ENCODE measurements at regions not wholly inside any gene's neighbourhood (a gene's known extent, or its start where the extent isn't known, plus 50 kb on each side); places are given as distances from the start of the nearest gene placed in this dataset.
"Not testable (repeated sequence)": the region's sequence is repeated elsewhere in the genome, so short reads cannot be mapped to it uniquely, and the experiment has no call there.

- DNase-seq: no peak
Observed at GRCh38 chr6:8361259-8361658, 74.1 kb downstream of the SLC35B3 start.

- no peak for DNase-seq
Observed at GRCh38 chr6:8352966-8353340, 82.4 kb downstream of the SLC35B3 start.

DNA sequence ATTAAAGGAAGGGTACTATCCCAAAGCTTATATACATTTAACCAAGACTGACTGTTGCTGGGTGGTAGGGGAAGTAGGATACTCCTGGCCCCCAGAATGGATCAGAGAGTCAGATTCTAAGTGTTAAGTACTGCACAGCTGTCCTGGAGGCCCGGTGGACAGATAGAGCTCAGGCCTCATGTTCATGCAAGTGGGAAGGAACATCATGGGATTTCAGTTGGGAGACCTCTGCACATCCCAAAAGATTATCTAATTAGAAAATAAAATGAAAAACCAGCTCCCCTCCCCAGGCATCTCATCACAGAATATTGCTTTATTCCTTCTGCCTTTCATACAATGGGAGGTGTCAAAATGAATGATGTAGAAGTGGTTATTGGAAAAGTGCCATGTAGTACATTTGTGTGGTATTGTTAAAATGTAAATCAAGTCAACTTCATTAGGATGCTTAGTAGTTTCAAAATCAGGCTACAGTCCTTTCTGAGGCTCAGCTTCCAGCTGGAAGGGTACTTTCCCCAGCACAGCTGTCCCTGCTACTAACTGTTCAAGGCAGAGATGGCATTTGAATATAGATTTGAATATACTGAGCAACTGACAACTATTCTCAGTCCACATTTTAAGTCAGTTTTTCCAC, 82.9 kb downstream of the SLC35B3 start:
- no peak for DNase-seq

GRCh38 chr6:8343600-8343999, 91.7 kb downstream of the SLC35B3 start:
- DNase-seq: no peak

DNA sequence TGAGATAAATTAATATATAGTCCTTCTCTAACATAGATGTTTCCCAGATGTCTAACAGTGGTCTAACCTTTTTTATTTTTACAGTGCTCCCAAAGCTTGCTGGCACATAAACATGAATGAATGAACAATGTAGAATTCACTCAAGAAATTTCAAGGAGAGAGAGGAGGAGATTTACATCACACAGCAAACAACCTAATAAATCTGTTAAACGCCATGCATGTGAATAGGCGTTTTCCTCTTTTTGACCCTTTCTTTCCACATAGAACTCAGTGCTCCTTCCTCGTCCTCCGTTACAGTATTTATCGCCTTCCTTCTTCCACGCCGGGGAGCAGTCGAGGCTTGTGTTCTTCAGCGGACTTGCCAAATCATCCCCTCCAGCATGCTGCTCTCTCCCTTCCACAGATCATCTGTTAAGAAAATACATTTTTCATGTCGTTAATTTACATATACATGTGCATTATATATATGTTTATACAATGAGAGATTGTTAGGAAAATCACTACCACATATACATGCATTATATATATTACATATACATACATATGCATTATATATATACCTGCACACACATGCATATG, 93.0 kb downstream of the SLC35B3 start:
- no peak for DNase-seq

DNA sequence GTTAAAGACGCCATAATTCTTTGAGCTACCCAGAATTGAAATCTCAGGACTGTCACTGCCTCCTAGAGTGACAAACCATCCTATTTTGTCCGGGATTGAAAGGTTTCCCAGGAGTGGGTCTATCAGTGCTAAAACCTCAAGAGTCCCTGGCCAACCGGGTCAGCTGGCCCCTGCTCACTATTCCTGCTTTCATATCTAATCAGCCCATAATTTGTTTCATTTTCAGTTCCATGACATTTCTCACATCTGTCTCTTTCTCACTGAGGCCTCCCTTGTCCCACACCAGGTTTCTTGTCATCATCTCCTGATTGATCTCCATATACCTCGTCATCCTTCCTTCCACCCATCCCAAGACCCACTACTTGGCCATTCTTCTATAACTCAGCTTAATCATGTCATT, 98.2 kb downstream of the SLC35B3 start:
- no peak for DNase-seq

DNA sequence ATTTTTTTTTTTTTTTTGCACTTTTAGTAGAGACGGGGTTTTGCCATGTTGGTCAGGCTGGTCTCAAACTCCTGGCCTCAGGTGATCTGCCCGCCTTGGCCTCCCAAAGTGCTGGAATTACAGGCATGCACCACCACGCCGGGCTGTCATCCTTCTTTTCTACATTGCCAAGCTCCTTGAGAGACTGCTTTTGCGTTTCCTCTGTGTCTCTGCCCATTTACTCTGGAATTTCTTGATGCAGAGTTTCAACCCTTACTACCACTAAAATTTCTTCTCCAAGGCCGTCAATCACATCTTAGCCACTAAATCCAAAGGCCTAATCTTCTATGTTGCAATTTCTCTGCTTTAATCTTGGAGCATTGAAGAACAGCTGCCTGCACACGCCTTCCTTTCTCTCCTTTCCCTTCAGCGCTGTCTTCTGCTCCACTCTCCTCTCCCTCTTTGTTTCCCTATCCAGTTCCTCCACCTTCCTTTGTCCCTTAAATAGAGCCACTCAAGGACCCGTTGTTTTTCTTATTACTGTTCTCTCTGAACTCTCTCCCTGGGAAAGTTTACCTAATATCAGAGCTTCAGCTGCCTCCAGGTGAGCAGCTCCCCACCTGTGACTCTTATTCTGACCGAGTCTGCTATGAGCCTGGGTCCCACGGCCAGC, 98.8 kb downstream of the SLC35B3 start:
- DNase-seq: no peak

DNA sequence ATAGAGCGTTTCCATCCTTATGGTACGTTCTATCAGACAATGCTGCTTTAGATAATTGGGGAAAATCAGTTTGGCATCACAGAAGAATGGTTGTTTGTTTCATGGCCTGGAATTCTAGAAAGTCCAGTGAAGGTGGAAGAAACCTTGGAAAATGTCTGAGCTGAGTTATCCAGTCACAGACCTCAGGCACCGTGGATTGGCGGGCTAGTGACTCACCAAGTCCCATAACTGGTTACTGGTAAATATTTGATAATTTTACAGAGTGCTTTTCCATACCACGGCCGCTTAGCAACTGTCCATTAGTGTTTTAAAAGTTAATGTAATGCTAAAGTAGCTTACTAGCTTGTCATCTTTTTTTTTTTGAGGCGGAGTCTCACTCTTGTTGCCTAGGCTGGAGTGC, 99.4 kb downstream of the SLC35B3 start:
- no peak for DNase-seq

- DNase-seq: no peak
Observed at GRCh38 chr6:8335381-8335780, 100.0 kb downstream of the SLC35B3 start.

DNA sequence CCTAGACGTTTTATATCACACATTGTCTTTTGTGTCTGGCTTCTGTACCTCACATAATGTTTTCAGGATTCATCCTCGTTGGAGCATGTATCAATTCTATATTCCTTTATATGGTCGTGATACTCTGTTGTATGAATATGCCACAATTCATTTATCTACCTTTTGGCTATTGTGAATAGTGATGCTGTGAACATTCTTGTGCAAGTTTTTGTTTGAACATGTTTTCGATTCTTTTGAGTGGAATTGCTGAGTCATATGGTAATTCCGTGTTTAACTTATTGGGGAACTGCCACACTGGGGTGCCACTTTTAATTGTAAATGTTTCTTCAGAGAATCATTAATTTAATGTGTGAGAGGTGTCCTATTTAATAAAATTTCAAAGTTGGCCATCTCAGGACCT, 101.2 kb downstream of the SLC35B3 start:
- DNase-seq: no peak

- DNase-seq: no peak
Observed at GRCh38 chr6:8329562-8329961, 105.8 kb downstream of the SLC35B3 start.

- DNase-seq: no peak
Observed at GRCh38 chr6:8325743-8326142, 109.6 kb downstream of the SLC35B3 start.

DNA sequence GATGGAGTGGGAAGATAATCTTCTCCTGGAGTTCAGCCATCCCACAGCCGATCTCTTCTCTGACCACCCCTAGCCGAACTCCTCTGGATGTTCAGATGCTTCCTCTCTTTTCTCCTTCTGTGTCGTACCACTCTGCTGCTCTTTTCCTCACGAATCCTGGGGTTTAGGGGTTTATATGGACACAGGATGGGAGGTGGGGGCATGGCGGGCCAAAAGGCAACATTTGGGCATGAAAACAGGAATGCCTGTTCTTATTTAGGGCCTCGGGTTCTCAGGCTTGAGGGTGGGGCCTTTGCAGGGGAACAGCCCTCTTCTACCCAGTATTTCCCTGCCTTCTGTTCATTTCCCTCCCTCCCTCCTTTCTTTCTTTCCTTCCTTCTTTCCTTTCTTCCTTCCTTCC, 112.7 kb downstream of the SLC35B3 start:
- DNase-seq: no peak

- DNase-seq: no peak
Observed at GRCh38 chr6:8321671-8322404, 113.5 kb downstream of the SLC35B3 start.

GRCh38 chr6:8315154-8315553, 120.2 kb downstream of the SLC35B3 start:
- no peak for DNase-seq

DNA sequence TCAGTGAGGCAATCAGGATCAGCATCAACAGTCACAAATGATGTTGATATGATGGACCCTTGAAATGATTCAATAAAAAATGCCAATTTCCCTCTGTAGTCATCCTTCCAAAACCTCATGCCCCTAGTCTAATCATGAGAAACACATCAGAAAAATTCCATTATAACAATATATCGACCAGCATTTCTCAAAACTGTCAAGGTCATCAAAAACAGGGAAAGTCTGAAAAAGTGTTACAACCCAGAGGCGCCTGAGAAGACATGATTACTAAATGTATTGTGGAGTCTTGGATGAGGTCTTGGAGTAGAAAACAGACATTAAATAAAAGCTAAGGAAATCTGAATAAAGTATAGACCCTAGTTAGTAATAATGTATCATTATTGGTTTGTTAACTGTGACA, 133.8 kb downstream of the SLC35B3 start:
- DNase-seq: no peak

DNA sequence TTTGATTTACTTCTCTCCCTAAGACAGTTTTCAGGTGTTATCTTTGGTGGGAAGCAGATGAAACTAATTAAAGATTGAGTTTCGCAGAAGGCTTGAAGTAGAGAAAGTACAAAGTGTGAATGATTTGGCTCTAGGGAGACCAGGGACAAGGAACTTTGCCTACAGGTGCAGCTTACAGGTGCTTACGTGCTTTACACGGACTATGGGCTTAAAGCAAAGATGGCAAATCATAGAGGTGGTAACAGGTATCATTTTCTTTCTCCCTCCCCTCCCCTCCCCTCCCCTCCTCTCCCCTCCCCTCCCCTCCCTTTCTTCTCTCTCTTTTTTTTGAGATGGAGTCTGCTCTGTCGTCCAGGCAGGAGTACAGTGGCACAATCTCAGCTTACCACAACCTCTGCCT, 136.3 kb downstream of the SLC35B3 start:
- DNase-seq: no peak

DNA sequence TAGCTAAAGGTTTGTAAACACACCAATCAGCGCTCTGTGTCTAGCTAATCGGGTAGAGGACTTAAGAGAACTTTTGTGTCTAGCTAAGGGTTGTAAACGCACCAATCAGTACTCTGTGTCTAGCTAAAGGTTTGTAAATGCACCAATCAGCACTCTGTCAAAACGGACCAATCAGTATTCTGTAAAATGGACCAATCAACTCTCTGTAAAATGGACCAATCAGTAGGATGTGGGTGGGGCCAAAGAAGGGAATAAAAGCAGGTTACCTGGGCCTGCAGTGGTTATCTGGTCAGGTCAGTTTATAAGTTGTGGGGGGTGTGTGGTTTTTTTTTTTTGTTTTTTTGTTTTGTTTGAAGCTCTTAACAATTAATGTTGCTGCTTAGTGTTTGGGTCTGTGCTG, 152.4 kb downstream of the SLC35B3 start:
- DNase-seq: not testable (repeated sequence)

DNA sequence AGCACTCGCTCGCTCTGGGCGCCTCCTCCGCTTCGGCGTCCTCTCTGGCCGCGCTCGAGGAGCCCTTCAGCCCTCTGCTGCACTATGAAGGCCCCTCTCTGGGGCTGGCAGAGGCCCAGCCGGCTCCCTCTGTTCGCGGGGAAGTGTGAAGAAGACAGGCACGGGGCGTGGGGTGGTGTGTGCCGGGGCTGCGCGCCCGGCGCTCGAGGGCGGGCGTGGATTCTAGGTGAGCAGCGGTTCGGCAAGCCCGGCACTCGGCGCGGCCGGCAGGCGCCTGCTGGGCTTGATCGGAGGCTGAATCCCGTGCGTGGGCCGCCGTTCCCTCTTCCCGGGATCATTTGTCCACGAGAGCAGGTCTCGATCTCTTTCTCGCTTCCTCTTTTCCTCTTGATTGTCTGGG, 153.0 kb downstream of the SLC35B3 start:
- no peak for DNase-seq

DNA sequence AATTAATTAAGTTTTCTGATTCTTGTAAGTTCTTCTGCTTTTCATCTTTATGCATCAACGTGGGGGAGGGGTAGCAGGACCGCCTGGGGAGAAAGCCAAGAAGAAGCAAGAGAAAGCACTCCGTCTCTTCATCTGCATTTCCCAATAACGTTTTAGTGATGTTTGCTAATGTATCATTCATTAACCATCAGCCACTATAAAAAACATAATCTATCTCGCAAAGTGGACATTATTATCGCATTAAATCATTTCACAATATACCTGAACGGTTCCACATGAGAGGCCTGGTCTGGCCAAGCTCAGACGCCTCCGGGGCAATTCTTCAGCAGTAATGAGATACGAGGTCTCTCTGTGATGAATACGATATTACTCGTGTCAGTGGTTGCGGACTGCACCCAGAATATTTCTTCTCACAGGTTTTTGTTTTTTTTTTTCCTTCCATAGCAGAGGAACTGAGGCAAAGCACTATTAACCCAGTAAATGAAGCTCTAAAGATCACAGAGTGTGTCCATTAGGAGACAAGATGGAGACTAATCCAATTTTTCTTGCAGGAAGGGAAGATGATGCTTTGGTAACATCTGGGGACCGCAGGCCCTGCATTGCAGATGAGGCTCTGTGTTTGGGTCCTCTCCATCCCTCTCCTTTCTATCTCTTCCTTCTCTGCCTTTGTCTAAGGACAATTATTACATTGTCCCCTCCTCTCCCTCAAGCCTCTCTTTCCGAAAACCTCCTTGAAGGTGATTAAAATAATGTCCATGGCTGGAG, 156.1 kb downstream of the SLC35B3 start:
- DNase-seq: no peak

DNA sequence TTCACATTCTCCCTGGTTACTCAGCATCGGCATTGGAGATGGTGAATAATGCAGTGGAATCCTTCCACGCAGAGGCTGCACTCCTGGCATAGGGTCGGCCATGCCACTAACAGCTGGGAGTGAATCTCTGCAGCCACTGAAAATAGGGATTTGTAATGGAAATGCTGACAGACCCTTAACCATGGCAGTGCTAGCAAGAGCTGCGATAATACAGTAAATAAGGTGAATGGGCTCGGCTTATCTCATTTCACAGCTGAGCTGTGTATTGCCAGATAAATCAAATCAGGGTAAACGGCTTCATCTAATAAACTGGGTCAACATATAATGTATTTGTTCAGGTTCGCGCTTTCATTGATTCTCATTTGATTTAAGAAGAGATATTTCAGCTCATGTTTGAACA, 156.8 kb downstream of the SLC35B3 start:
- no peak for DNase-seq

GRCh38 chr6:8277769-8278168, 157.6 kb downstream of the SLC35B3 start:
- no peak for DNase-seq

DNA sequence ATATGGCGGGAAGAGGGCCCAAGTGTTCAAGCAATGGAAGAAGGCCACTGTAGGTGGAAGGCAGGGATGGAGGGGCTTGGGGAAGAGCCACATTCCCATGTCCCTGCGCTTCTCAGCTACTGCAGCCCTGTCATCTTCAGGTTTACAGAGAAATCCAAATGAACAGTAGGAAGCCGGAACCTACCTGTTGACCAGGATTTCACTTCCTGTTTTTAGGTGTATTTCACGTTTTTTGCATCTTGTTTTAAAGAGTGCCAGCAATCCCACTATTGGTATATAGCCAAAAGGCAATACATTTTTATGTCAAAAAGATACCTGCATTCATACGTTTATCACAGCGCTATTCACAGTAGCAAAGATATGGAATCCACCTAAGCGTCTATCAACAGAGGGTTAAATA, 159.2 kb downstream of the SLC35B3 start:
- DNase-seq: no peak
